ENCODE measurements at regions not wholly inside any gene's neighbourhood (a gene's known extent, or its start where the extent isn't known, plus 50 kb on each side); places are given as distances from the start of the nearest gene placed in this dataset.

DNA sequence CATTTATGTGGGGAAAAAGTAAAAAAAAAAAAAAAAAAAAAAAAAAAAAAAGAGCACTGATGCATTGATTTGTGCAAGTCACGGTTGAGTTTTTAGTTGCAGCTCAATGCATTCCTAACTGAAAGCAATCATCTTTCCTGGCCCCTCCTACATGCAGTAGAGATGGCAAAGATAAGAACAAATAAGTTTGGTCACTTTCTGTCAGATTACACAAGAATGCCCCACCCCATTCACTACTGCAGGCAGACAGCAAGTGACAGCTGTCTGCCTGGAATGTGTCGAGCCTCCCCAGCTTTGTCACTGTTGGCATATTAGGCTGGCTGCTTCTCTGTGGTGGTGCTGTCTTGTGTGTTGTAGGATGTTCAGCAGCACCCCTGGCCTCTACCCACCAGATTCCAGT is 243.5 kb downstream of the FOXL1 start:
- no peak for TF ChIP-seq POLR2A (IDR thresholded peaks at IDR 0.05; ENCODE audit: low read depth, low read length)
- no peak for TF ChIP-seq TAF1 (IDR thresholded peaks at IDR 0.05; ENCODE audit: borderline replicate concordance, low read depth, low read length)
- TF ChIP-seq POLR2AphosphoS5 (IDR thresholded peaks at IDR 0.05; ENCODE audit: low read depth, low read length), result no peak
- FAIRE-seq, result no peak
- DNase-seq (ENCODE audit: insufficient read length), result no peak

DNA sequence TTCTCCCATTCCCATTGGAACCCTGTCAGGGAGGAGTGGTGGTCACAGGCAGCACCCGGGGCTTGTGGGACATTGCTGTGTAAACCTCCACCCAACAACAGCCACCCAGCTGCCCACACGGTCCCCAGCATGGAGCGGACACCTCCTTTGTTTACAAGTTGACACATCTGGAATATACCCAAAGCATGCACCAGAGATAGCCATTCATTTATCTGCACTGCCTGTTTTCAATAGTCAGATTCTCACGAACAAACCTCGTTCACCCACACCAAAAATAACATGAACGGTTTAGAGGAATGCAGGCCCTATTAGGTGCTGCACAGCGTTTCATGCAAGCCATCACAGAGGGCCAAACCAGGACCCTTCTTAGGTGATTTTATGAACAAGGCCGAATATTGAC is 244.8 kb downstream of the FOXL1 start:
- no peak for TF ChIP-seq POLR2A (IDR thresholded peaks at IDR 0.05; ENCODE audit: low read depth, low read length)
- no peak for TF ChIP-seq TAF1 (IDR thresholded peaks at IDR 0.05; ENCODE audit: borderline replicate concordance, low read depth, low read length)
- no peak for TF ChIP-seq POLR2AphosphoS5 (IDR thresholded peaks at IDR 0.05; ENCODE audit: low read depth, low read length)
- FAIRE-seq, result no peak

DNA sequence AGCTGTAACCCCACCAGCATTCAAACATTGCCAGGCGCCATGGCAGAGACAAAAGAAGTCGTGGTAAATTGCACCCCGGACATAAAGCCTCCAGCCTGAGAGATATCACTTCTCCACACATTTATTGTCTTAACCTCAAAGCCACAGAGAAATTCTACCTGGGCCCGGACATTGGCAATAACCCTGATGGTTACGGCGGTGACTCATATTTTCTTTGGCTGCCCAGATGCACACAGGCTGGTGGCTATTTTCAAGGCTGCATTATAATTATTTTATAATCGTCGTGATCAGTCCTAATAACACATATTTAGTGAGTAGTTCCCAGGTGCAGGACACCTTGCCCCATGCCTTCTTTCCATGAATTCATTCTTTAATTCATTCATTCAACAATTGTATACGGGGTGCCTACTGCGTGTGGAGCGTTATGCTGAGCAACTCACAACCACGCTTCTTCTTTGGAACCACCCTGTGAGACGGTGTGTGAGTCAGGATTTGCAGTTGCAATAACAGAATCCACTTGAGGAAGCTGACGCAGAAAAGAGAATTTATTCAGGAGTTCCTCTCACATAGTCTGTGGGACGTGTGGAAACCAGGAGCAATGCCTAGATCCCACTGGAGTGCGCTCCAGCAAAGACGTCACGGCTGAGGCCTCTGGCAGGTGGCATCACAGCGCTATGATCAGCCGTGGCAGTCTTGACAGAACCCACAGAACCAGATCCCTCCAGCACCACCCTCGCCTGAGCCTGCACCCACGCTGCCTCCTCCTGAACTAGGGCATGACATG is 245.7 kb downstream of the FOXL1 start:
- FAIRE-seq (no peak), DNase-seq (ENCODE audit: insufficient read length) (no peak)
- TF ChIP-seq POLR2AphosphoS5 (IDR thresholded peaks at IDR 0.05; ENCODE audit: low read depth, low read length) (no peak), TAF1 (IDR thresholded peaks at IDR 0.05; ENCODE audit: borderline replicate concordance, low read depth, low read length) (no peak), POLR2A (IDR thresholded peaks at IDR 0.05; ENCODE audit: low read depth, low read length) (no peak)

More for the DNA sequence above, 244.8 kb downstream of the FOXL1 start:
- no peak for DNase-seq (ENCODE audit: insufficient read length)

DNA sequence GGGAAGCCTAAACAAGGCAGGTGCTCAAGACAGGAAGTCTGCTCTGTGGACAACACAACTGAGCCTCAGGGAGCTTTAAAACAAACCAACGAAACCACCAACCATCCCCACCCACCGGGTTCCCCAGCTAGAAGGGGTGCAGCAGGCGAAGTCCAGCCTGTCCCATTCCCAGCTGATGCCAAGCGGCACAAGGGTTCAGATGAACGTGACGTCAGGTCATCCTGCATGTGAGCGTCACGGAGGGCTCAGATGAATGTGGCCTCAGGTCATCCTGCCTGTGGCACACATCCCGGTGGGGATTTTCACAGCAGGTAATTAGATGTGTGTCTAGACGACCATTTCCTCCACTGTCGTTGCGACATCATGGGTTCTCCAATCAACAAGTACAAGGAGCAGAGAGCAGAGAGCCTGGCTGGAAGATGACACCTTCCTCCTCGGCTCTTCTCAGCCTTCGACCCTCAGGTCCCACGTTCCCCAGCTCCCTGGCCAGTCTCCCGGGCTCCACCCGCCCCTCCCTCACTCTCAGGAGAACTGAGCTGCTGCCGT is 246.5 kb downstream of the FOXL1 start:
- DNase-seq (ENCODE audit: insufficient read length), result no peak
- no peak for FAIRE-seq
- TF ChIP-seq POLR2A (IDR thresholded peaks at IDR 0.05; ENCODE audit: low read depth, low read length) (no peak), TAF1 (IDR thresholded peaks at IDR 0.05; ENCODE audit: borderline replicate concordance, low read depth, low read length) (no peak), POLR2AphosphoS5 (IDR thresholded peaks at IDR 0.05; ENCODE audit: low read depth, low read length) (no peak)

DNA sequence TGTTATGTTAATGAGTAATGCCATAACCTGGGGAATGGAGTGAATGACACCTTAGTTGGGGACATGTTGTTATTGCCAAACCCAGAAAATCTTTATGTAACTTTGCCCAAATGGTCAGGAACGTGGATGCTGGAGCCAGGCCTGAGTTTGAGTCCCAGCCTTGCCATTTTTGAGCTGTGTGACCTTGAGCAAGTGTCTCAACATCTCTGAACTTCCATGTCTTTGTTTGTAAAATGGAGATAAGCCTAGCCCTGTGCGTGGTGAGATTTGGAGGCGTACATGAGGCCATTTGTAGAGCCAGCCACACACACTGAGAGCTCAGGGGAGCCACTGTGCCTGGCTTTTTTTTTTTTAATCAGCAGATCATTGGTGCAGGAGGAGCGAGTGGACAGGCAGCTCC is 247.3 kb downstream of the FOXL1 start:
- no peak for TF ChIP-seq POLR2A (IDR thresholded peaks at IDR 0.05; ENCODE audit: low read depth, low read length)
- no peak for TF ChIP-seq POLR2AphosphoS5 (IDR thresholded peaks at IDR 0.05; ENCODE audit: low read depth, low read length)
- no peak for TF ChIP-seq TAF1 (IDR thresholded peaks at IDR 0.05; ENCODE audit: borderline replicate concordance, low read depth, low read length)
- no peak for DNase-seq (ENCODE audit: insufficient read length)
- FAIRE-seq, result no peak

DNA sequence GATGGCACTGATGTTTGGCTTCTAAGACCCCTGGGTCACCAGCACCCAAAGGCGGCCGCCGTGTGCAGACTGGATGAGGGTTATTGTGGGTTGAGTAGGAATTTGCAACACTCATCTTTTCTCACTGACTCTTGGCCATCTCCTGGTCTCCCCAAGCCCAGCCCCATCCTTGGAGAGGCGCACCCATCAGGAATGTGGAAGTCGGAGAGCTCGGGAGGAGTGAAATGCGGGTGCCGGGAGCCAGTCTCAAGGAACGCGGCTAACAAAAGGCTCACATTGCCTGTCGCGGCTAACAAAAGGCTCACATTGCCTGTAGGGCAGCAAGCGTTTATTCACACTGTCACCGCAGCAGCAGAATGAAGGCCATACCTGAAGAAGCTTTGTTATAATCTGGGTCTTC is 248.6 kb downstream of the FOXL1 start:
- DNase-seq (ENCODE audit: insufficient read length) (no peak), FAIRE-seq (no peak)
- TF ChIP-seq POLR2AphosphoS5 (IDR thresholded peaks at IDR 0.05; ENCODE audit: low read depth, low read length) (no peak), TAF1 (IDR thresholded peaks at IDR 0.05; ENCODE audit: borderline replicate concordance, low read depth, low read length) (no peak), POLR2A (IDR thresholded peaks at IDR 0.05; ENCODE audit: low read depth, low read length) (no peak)

DNA sequence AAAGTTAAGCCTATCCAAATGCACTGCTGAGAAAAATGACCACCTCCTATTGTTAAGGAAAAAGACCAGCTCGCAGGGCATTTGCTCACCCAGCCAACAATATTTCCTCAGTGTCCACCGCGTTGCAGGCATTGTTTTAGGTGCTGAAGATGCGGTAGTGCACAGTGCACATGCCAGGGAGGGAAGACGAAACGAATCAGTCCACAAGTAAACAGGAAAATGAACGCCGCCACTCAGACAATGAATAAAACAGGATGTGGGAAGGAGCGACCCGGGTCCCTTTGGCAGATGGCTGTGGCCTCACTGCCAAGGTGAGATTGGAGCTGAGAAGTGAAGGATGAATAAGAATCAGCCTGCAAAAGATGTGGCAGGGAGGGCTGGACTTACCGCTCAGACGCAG is 249.2 kb downstream of the FOXL1 start:
- no peak for FAIRE-seq
- DNase-seq (ENCODE audit: insufficient read length), result no peak
- TF ChIP-seq POLR2AphosphoS5 (IDR thresholded peaks at IDR 0.05; ENCODE audit: low read depth, low read length) (no peak), POLR2A (IDR thresholded peaks at IDR 0.05; ENCODE audit: low read depth, low read length) (no peak), TAF1 (IDR thresholded peaks at IDR 0.05; ENCODE audit: borderline replicate concordance, low read depth, low read length) (no peak)

DNA sequence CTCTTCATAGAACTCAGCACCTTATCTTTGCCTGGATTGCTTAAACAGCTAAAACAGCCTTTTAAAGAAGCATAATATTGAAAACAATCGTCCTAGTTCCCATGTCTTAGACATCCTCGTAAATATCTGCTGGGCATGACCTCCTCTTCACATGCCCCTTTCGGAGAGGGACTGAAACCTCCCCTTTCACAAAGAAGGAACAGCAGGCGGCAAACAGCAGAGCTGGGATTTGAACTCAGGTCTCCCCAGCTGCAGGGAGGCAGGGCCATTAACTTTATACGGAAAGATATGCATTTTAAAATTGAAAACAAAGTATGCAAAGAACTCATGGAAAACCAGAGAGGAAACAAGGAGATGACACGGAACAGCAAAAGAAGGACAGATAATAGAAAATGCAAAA is 249.9 kb downstream of the FOXL1 start:
- no peak for FAIRE-seq

DNA sequence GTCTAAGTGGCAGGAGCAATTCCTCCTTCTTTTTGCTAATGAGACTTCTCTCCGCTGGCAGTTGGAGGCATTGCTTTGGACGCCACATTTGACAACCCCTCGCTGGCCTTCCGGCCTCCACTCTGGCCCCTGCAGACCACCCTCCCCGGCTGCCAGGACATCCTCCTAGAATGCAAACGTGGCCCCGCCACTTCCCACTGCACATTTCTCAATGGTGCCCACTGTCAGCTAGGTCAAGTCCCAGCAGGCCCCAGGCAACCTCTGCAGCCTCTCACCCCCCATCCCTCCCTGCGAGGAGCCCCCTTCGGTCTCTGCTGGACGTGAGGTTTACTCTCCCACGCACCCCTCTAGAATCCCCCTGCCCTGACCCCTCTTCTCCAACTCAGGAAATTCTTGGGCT is 250.3 kb downstream of the FOXL1 start:
- DNase-seq (ENCODE audit: insufficient read length) (no peak), FAIRE-seq (no peak)
- TF ChIP-seq POLR2AphosphoS5 (IDR thresholded peaks at IDR 0.05; ENCODE audit: low read depth, low read length) (no peak), POLR2A (IDR thresholded peaks at IDR 0.05; ENCODE audit: low read depth, low read length) (no peak), TAF1 (IDR thresholded peaks at IDR 0.05; ENCODE audit: borderline replicate concordance, low read depth, low read length) (no peak)

More for the DNA sequence above, 249.9 kb downstream of the FOXL1 start:
- no peak for TF ChIP-seq TAF1 (IDR thresholded peaks at IDR 0.05; ENCODE audit: borderline replicate concordance, low read depth, low read length)
- DNase-seq (ENCODE audit: insufficient read length), result no peak

DNA sequence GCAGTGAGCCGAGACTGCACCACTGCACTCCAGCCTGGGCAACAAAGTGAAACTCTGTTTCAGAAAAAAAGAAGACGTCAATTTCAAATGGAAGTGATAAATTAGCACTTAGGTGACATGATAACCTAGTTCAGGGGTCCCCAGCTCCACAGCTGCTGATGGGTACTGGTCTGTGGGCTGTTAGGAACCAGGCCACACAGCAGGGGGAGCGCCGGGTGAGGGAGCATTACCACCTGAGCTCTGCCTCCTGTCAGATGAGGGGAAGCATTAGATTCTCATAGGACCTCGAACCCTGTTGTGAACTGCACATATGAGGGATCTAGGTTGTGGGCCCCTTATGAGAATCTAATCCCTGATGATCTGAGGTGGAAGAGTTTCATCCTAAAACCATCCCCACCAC is 253.0 kb downstream of the FOXL1 start:
- TF ChIP-seq POLR2AphosphoS5 (IDR thresholded peaks at IDR 0.05; ENCODE audit: low read depth, low read length), result no peak
- FAIRE-seq, result no peak
- DNase-seq (ENCODE audit: insufficient read length), result no peak

DNA sequence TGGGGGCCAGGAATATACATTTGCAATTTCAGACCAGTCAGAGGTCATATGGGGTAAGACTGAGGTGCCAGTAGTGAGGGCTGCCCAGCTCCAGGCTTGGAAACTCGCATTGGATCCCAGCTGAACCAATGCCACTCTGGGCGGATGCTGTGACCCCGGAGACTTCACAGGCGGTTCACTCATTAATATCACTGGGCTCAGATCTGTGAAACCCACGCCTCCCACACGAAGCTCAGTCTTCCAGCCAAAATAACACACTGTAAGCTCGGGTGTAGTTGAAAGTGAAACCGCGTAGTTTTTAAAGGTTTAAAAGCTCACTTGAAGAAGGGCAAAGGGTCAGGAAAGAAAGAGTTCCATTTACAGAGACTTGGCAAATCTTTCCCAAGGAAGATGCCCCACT is 254.8 kb downstream of the FOXL1 start:
- no peak for FAIRE-seq
- DNase-seq (ENCODE audit: insufficient read length), result no peak
- no peak for TF ChIP-seq POLR2AphosphoS5 (IDR thresholded peaks at IDR 0.05; ENCODE audit: low read depth, low read length)
- no peak for TF ChIP-seq POLR2A (IDR thresholded peaks at IDR 0.05; ENCODE audit: low read depth, low read length)
- no peak for TF ChIP-seq TAF1 (IDR thresholded peaks at IDR 0.05; ENCODE audit: borderline replicate concordance, low read depth, low read length)

DNA sequence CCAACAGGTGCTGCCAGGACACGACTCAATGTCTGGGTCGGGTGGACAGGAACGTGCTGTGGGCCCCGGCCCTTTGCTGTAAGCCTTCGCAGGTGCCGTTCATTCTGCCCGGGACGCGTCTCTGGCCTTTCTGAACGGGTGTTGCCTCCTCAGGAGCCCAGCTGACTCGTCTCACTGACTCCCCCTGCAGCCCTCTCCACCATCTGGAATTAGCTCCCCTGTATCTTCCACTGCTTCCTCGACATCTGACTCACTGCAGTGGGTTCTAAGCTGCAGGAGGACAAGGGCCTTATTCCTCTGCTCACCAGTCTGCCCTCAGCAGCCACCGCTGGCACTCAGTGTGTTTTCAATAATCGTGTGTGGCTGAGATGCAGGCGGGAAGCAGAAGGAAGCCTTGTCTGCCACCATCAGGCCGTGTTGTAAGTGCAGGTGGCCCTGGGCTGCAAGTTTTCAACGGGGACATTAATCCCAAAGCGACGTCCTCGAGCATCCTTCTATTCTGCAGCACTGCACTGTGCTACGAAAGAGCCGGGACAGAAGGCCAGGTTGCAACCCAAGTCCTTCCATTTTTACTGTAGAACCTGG is 256.2 kb downstream of the FOXL1 start:
- TF ChIP-seq POLR2A (IDR thresholded peaks at IDR 0.05; ENCODE audit: low read depth, low read length) (no peak), TAF1 (IDR thresholded peaks at IDR 0.05; ENCODE audit: borderline replicate concordance, low read depth, low read length) (no peak), POLR2AphosphoS5 (IDR thresholded peaks at IDR 0.05; ENCODE audit: low read depth, low read length) (no peak)
- DNase-seq (ENCODE audit: insufficient read length) (no peak), FAIRE-seq (no peak)

Data from GM12892 (cell line).